ENCODE measurements at regions not wholly inside any gene's neighbourhood (a gene's known extent, or its start where the extent isn't known, plus 50 kb on each side); places are given as distances from the start of the nearest gene placed in this dataset.
"Not testable (repeated sequence)": the region's sequence is repeated elsewhere in the genome, so short reads cannot be mapped to it uniquely, and the experiment has no call there.

GRCh38 chr7:32728412-32729334 lies 162.9 kb downstream of the KBTBD2 start:
- Histone ChIP-seq H3K27ac (peak overlapping the region; percentile 84 to 94 (median 88)), H3K4me3 (peak overlapping the region; percentile 69 to 92 (median 88)), H3K4me1 (peaks cover 0 to 13% (median 0%) of the 10 kb centered on the region in 4 donors)
- peak in 1 of 4 donors; percentile 14 for TF ChIP-seq POLR2A (IDR thresholded peaks at IDR 0.05)
- TF ChIP-seq CTCF (IDR thresholded peaks at IDR 0.05), result peak in 1 of 6 experiments; percentile 2
- ATAC-seq (ENCODE audit: low FRiP score in 2 of 2) (peak; percentile 94 to 95), DNase-seq (peak; percentile 56 to 95)
- not testable (repeated sequence) for H3K36me3 ChIP-seq, H3K9me3 ChIP-seq, H3K27me3 ChIP-seq
- WGBS, 2 donors, result 1% methylated on average over 41 of the region's 111 CpGs; no CpG with 5 or more reads in 1 of the 2 donors

GRCh38 chr7:32727483-32728411 lies 163.8 kb downstream of the KBTBD2 start:
- H3K27me3 ChIP-seq, H3K36me3 ChIP-seq, H3K9me3 ChIP-seq: not testable (repeated sequence)
- peak in 1 of 6 experiments; percentile 8 for TF ChIP-seq CTCF (IDR thresholded peaks at IDR 0.05)
- TF ChIP-seq POLR2AphosphoS5 (IDR thresholded peaks at IDR 0.05), result peak in 1 of 2 donors; percentile 13
- peak in 1 of 4 donors; percentile 43 for TF ChIP-seq POLR2A (IDR thresholded peaks at IDR 0.05)
- ATAC-seq (ENCODE audit: low FRiP score in 2 of 2) (peak; percentile 80 to 93), DNase-seq (peak; percentile 44 to 90)
- peak overlapping the region; percentile 69 to 92 (median 88) for H3K4me3 ChIP-seq
- peak overlapping the region; percentile 84 to 94 (median 88) for H3K27ac ChIP-seq
- peaks cover 0 to 13% (median 0%) of the 10 kb centered on the region in 4 donors for H3K4me1 ChIP-seq
- 5% methylated on average over 31 to 59 of the region's 66 CpGs for WGBS, 2 donors

- not testable (repeated sequence) for H3K9me3 ChIP-seq; H3K27me3 ChIP-seq; H3K27ac ChIP-seq; H3K36me3 ChIP-seq; DNase-seq; H3K4me1 ChIP-seq; H3K4me3 ChIP-seq; ATAC-seq (ENCODE audit: low FRiP score in 2 of 2)
- 77 to 84% methylated on average over 4 of the region's 4 CpGs for WGBS, 2 donors
Measured at GRCh38 chr7:32722837-32723236, 168.7 kb downstream of the KBTBD2 start.

DNA sequence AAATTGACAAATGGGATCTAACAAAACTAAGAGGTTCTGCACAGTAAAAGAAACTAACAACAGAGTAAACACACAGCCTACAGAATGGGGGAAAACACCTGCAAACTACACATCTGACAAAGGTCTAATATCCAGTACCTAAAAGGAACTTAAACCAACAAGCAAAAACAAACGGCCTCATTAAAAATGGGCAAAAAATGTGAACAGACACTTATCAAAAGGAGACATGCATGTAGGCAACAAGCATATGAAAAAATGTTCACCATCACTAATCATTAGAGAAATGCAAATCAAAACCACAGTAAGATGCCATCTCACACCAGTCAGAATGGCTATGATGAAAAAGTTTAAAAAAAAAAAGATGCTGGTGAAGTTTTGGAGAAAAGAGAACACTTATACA lies 197.4 kb downstream of the KBTBD2 start:
- Histone ChIP-seq H3K9me3 (no peaks in the 10 kb centered on the region), H3K36me3 (no peaks in the 10 kb centered on the region), H3K4me1 (peaks cover 0 to 5% (median 0%) of the 10 kb centered on the region in 4 donors), H3K27me3 (no peaks in the 10 kb centered on the region), H3K4me3 (no peak overlapping the region), H3K27ac (no peak overlapping the region)
- 95 to 97% methylated on average over 1 of the region's 1 CpG for WGBS, 2 donors
- TF ChIP-seq POLR2A (IDR thresholded peaks at IDR 0.05) (no peak), CTCF (IDR thresholded peaks at IDR 0.05) (no peak), EP300 (IDR thresholded peaks at IDR 0.05) (no peak), POLR2AphosphoS5 (IDR thresholded peaks at IDR 0.05) (no peak)
- ATAC-seq (ENCODE audit: low FRiP score in 2 of 2), result no peak
- DNase-seq, result no peak

GRCh38 chr7:32691965-32692815 lies 196.9 kb downstream of the AVL9 start:
- H3K36me3 ChIP-seq, H3K4me3 ChIP-seq, H3K9me3 ChIP-seq, H3K4me1 ChIP-seq, H3K27me3 ChIP-seq, H3K27ac ChIP-seq: not testable (repeated sequence)
- 19 to 29% methylated on average over 7 of the region's 7 CpGs for WGBS, 2 donors
- DNase-seq, result peak in 1 of 2 donors; percentile 39
- ATAC-seq (ENCODE audit: low FRiP score in 2 of 2), result peak in 1 of 2 donors; percentile 90

DNA sequence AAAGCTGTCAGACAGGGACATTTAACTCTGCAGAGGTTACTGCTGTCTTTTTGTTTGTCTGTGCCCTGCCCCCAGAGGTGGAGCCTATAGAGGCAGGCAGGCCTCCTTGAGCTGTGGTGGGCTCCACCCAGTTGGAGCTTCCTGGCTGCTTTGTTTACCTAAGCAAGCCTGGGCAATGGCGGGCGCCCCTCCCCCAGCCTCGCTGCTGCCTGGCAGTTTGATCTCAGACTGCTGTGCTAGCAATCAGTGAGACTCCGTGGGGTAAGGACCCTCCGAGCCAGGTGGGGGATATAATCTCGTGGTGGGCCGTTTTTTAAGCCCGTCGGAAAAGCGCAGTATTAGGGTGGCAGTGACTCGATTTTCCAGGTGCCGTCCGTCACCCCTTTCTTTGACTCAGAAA lies 192.8 kb downstream of the AVL9 start:
- not testable (repeated sequence) for H3K36me3 ChIP-seq, DNase-seq
- 86 to 91% methylated on average over 11 to 13 of the region's 13 CpGs for WGBS, 2 donors

More for the DNA sequence above, 192.8 kb downstream of the AVL9 start:
- not testable (repeated sequence) for ATAC-seq (ENCODE audit: low FRiP score in 2 of 2); H3K9me3 ChIP-seq; H3K27ac ChIP-seq; H3K4me1 ChIP-seq; H3K27me3 ChIP-seq; H3K4me3 ChIP-seq
